ENCODE measurements at regions not wholly inside any gene's neighbourhood (a gene's known extent, or its start where the extent isn't known, plus 50 kb on each side); places are given as distances from the start of the nearest gene placed in this dataset.

- no peak for TF ChIP-seq CTCF (conservative IDR thresholded peaks at IDR 0.05; ENCODE audit: low read depth)
- CTCF ChIA-PET: interaction anchor here (0.6 kb wide), 1 partner anchor 826 kb away, joined by 5 read pairs; no protein-coding TSS in a partner anchor
- no peak for DNase-seq (ENCODE audit: low spot score)
- no peak overlapping the region for H3K27ac ChIP-seq
- POLR2A ChIA-PET (ENCODE audit: low non-redundant PET): no interaction called here
Measured at GRCh38 chr11:16406226-16406625, 49.9 kb upstream of the SOX6 start.

Data from RWPE1 (cell line).